HUES6 (cell line): ENCODE measurements at regions not wholly inside any gene's neighbourhood (a gene's known extent, or its start where the extent isn't known, plus 50 kb on each side); places are given as distances from the start of the nearest gene placed in this dataset.
"Not testable (repeated sequence)": the region's sequence is repeated elsewhere in the genome, so short reads cannot be mapped to it uniquely, and the experiment has no call there.

Experiments
- H3K27ac ChIP-seq: 2 replicates; pipeline ENCODE4 v1.7.0; 2013; ENCODE audit warnings: low read depth, mild to moderate bottlenecking, low read length, inconsistent platforms
- H3K27me3 ChIP-seq: 2 replicates; pipeline ENCODE4 v1.6.1; 2013; ENCODE audit warnings: low read length; ENCODE audit not compliant: control insufficient read depth, insufficient read depth
- H3K36me3 ChIP-seq: 2 replicates; pipeline ENCODE4 v1.6.1; 2013; ENCODE audit warnings: low read length; ENCODE audit not compliant: control insufficient read depth, insufficient read depth
- H3K4me1 ChIP-seq: 2 replicates; pipeline ENCODE4 v1.6.1; 2013; ENCODE audit warnings: low read length; ENCODE audit not compliant: control insufficient read depth, insufficient read depth
- H3K4me3 ChIP-seq: 2 replicates; pipeline ENCODE4 v1.5.1; 2013; ENCODE audit warnings: low read depth, low read length
- H3K9ac ChIP-seq: one replicate; pipeline ENCODE4 v1.6.1; 2013; ENCODE audit warnings: mild to moderate bottlenecking, low read length
- H3K9me3 ChIP-seq: 2 replicates; pipeline ENCODE4 v1.6.1; 2013; ENCODE audit warnings: low read depth, low read length; ENCODE audit not compliant: control insufficient read depth, insufficient read depth

DNA sequence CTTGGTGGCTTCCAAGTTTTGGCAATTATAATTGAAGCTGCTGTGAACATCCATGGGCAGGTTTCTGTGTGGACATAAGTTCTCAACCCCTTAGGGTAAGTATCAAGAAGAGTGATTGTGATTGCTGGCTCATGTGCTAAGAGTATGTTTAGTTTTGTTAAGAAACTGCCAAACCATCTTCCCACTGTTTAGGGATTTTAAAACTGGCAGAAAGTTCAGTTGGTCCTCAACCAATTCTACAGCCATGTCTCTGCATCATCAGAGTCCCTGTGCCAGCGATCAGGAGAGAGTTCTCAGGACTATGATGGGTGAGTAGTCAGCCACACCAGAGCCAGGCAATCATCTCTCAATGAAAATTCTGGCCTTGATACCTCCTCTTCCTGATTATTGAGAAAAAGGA, 193.8 kb downstream of the ZC3H11B start:
- no peak overlapping the region for H3K4me3 ChIP-seq
- H3K9me3 ChIP-seq, result no peaks in the 10 kb centered on the region
- H3K4me1 ChIP-seq, result no peaks in the 10 kb centered on the region
- no peak overlapping the region for H3K9ac ChIP-seq
- H3K27ac ChIP-seq, result no peak overlapping the region
- no peaks in the 10 kb centered on the region for H3K27me3 ChIP-seq
- H3K36me3 ChIP-seq, result no peaks in the 10 kb centered on the region

DNA sequence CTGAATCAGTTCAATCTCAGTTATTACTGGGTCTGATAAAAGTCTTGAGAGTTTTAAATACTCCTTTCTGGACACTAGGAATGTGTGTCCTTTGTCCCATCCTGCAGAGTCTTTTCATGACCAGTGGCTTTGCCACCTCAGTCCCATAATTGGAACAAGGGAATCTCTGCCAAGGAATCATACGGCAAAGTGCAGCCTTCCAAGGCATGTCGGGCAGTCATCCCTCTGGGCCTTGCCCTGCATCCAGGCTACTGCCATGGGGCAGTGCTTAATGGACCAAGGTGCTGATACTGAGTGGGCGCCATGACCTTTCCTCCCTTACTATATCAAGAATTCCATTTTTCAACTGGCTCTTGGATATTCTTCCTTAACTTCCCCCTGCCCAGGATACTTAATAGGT, 195.3 kb downstream of the ZC3H11B start:
- no peaks in the 10 kb centered on the region for H3K27me3 ChIP-seq
- H3K36me3 ChIP-seq, result no peaks in the 10 kb centered on the region
- no peaks in the 10 kb centered on the region for H3K4me1 ChIP-seq

DNA sequence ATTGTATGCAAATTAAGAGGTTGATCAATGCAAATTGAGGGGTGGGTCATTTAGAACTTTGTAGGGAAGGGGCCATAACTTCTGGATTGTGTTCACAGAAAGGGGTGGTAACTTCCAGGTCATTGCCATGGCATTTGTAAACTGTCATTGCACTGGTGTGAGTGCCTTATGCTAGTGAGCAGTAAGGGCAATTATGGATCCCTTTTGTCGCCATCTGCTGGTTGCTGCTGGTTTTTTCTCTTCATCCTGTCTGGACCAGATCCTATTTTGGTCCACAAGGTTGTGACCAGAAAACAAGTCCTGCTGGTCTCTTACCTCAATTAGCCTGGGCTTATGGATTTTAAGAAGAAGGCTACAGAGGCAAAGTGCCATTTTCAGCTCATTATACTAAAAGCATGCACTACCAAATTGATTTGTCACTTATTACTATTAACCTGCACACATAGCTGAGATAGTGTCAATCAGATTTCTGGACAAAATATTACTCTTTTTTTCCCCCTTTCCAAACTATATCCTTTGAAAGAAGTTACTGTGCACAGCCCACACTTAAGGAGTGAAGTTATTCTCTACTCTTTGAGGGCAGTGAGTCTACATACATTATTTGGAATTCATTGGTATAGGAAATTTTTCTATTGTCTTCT, 196.2 kb downstream of the ZC3H11B start:
- H3K9ac ChIP-seq, result no peak overlapping the region
- H3K36me3 ChIP-seq, result no peaks in the 10 kb centered on the region
- H3K27me3 ChIP-seq, result no peaks in the 10 kb centered on the region
- no peaks in the 10 kb centered on the region for H3K4me1 ChIP-seq
- H3K4me3 ChIP-seq, result no peak overlapping the region
- no peaks in the 10 kb centered on the region for H3K9me3 ChIP-seq
- H3K27ac ChIP-seq, result no peak overlapping the region

More for the DNA sequence above, 195.3 kb downstream of the ZC3H11B start:
- Histone ChIP-seq H3K4me3 (no peak overlapping the region), H3K9ac (no peak overlapping the region), H3K9me3 (no peaks in the 10 kb centered on the region), H3K27ac (no peak overlapping the region)

DNA sequence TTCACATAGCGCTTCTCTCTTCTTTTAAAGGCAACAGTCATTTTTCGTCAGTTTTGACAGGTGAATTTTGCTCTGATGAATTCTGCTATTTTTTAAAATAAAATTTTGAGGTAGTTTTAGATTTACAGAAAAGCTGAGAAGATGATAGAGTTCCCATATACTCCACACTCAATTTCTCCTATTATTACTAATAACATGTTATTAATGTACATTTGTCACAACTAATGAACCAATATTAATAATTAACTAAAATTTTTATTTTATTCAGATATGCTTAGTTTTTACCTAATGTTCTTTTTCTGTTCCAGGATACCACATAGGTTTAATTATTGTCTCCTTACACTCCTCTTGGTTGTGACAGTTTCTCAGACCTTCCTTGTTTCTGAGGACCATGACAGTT, 197.0 kb downstream of the ZC3H11B start:
- no peaks in the 10 kb centered on the region for H3K36me3 ChIP-seq
- no peak overlapping the region for H3K4me3 ChIP-seq
- H3K9me3 ChIP-seq, result no peaks in the 10 kb centered on the region
- no peak overlapping the region for H3K9ac ChIP-seq
- no peaks in the 10 kb centered on the region for H3K27me3 ChIP-seq
- no peaks in the 10 kb centered on the region for H3K4me1 ChIP-seq
- no peak overlapping the region for H3K27ac ChIP-seq

DNA sequence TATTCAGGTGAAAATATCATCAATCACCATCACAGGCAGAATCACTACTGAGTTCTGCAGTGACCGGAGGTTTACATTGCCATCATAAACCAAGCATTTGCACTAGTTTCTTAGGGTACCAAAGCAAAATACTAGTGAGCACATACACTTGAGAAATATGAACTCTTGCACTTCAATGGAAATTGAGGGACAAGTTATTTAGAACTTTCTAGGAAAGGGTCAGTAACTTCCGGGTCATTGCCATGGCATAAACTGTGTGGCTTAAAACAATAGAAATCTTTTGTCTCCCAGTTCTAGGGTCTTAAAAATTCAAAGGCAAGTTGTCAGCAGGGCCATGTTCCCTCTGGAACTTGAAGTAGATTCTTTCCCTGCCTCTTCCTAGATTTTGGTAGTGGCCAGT, 197.5 kb downstream of the ZC3H11B start:
- Histone ChIP-seq H3K9me3 (no peaks in the 10 kb centered on the region), H3K4me1 (no peaks in the 10 kb centered on the region), H3K4me3 (no peak overlapping the region), H3K27me3 (no peaks in the 10 kb centered on the region), H3K27ac (no peak overlapping the region), H3K9ac (no peak overlapping the region), H3K36me3 (no peaks in the 10 kb centered on the region)

DNA sequence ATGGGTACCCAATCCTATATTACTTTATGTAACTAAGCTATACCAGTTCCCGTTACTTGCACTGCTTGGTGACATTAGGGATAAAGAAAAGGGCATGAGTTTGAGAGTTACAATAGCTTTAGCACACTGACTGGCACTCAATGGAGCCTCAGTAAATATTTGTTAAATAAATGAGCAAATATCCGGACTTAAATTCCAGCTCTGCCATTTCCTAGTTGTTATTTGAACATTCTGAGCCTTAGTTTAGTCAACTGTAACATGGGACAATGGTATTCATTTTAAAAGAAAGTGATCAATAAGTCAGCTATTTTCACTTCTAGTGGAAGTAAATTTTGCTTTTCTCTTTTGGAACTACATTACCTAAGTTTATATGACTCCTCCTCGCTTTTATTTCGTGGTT, 198.7 kb downstream of the ZC3H11B start:
- no peaks in the 10 kb centered on the region for H3K27me3 ChIP-seq
- H3K9me3 ChIP-seq, result no peaks in the 10 kb centered on the region
- H3K4me3 ChIP-seq, result no peak overlapping the region
- no peak overlapping the region for H3K9ac ChIP-seq
- H3K4me1 ChIP-seq, result no peaks in the 10 kb centered on the region
- no peaks in the 10 kb centered on the region for H3K36me3 ChIP-seq
- H3K27ac ChIP-seq, result no peak overlapping the region

DNA sequence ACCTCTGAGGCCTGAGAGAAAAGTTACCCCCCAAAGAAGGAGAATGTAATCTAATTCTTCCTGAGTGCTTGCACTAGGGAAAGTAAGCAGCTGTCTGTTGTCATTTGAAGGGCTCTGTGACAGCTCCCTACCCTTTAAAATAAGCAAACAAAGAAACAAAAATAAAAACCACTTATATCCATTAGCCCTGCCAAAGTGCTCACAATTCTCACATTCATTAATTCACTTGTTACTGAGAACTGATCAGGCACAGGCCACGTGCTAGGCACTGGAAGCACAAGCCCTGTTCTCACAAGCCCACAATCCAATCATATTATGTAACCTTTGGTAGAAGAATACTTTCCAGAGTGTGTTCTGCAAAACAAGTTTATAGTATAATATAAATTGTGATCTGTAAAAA, 199.4 kb downstream of the ZC3H11B start:
- H3K36me3 ChIP-seq, result no peaks in the 10 kb centered on the region
- no peaks in the 10 kb centered on the region for H3K9me3 ChIP-seq
- H3K27me3 ChIP-seq, result no peaks in the 10 kb centered on the region
- no peak overlapping the region for H3K27ac ChIP-seq
- no peaks in the 10 kb centered on the region for H3K4me1 ChIP-seq
- no peak overlapping the region for H3K4me3 ChIP-seq
- H3K9ac ChIP-seq, result no peak overlapping the region

DNA sequence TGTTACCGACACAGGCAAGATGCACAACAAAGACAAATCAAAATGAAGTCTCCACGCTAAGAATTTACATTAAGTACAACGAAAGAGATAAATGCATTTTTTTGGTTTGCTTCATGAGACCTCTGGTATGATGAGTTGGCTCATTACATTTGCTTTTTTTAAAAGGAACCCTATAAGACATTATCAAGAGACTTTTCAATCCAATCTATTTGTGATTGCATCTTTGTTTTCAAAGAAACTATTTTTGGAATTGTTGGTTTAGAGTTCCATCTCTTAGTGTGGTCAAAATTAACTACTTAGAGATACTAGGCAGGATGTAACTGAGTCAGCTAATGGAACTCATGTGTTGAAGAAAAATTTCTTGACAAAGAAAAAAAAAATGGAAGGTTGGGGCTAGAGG, 200.1 kb downstream of the ZC3H11B start:
- H3K4me3 ChIP-seq, result no peak overlapping the region
- no peaks in the 10 kb centered on the region for H3K4me1 ChIP-seq
- H3K36me3 ChIP-seq, result no peaks in the 10 kb centered on the region
- no peaks in the 10 kb centered on the region for H3K9me3 ChIP-seq
- H3K27me3 ChIP-seq, result no peaks in the 10 kb centered on the region
- H3K9ac ChIP-seq, result no peak overlapping the region
- no peak overlapping the region for H3K27ac ChIP-seq

DNA sequence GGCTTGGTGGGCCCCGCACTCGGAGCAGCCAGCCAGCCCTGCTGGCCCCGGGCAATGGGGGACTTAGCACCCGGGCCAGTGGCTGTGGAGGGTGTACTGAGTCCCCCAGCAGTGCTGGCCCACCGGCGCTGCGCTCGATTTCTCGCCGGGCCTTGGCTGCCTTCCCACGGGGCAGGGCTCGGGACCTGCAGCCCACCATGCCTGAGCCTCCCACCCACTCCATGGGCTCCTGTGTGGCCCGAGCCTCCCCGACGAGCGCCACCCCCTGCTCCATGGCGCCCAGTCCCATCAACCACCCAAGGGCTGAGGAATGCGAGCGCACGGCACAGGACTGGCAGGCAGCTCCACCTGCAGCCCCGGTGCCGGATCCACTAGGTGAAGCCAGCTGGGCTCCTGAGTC, 202.2 kb downstream of the ZC3H11B start:
- not testable (repeated sequence) for H3K4me1 ChIP-seq, H3K9ac ChIP-seq, H3K4me3 ChIP-seq, H3K27me3 ChIP-seq, H3K27ac ChIP-seq, H3K36me3 ChIP-seq, H3K9me3 ChIP-seq

DNA sequence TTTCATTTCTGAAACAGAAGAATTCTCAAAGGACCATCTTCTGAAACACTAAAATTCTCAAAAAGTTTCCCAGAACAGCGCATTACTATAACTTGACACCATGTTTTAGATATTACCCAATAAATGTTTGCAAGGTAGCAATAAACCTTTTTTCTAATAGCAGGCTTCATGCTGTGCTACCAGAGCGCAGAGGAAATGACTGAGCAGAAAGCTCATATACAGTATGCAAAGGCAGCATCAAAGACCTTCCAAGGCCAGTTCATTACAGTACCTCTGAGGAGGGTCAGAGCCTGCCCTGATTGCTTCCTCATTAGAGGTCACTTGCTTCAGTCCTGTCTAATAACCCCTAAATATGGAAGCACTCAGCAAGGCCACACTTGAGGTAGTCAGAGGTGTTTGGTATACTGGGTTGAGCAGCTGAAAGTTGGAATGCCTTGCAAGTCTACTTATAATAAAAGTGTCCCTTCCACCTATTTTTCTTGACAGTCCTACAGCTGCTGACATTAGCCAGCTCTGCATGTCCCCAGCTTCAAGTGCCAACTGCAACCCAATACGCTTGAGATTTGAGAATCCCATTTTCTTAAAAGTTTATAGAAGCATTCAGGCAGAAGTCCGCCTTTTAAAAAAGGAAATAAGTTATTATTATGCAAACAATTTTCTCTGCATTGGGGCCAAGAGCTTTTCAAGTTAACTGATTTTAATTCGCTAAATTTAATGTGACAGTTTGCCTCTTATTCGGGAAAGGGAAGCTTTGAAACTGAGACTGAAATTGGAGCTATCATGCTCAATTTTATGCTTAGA, 207.2 kb downstream of the ZC3H11B start:
- Histone ChIP-seq H3K27me3 (no peaks in the 10 kb centered on the region), H3K36me3 (no peaks in the 10 kb centered on the region), H3K27ac (no peak overlapping the region), H3K9ac (no peak overlapping the region), H3K4me1 (0 out of 2 replicates have a peak, but pooled peaks cover 4% of the 10 kb centered on the region), H3K4me3 (no peak overlapping the region), H3K9me3 (no peaks in the 10 kb centered on the region)

DNA sequence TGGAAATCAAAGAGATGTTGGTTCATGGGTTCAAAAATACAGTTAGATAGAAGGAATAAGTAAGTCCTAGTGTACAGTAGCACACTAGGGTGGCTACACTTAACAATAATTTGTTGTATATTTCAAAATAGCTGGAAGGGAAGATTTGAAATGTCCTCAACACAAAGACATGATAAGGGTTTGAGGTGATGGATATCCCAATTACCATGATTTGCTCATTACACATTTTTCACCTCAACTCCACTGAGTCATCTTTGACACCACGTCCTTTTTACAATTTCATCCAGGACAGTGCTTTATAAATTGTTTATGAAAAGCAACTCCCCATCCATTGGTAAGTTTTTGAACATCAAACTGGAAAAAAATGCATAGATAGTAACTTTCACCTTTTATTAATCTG, 208.3 kb downstream of the ZC3H11B start:
- H3K4me3 ChIP-seq, result no peak overlapping the region
- H3K9ac ChIP-seq, result no peak overlapping the region
- no peaks in the 10 kb centered on the region for H3K9me3 ChIP-seq
- no peak overlapping the region for H3K27ac ChIP-seq
- no peaks in the 10 kb centered on the region for H3K27me3 ChIP-seq
- H3K36me3 ChIP-seq, result no peaks in the 10 kb centered on the region
- H3K4me1 ChIP-seq, result 0 out of 2 replicates have a peak, but pooled peaks cover 4% of the 10 kb centered on the region
